ENCODE measurements at regions not wholly inside any gene's neighbourhood (a gene's known extent, or its start where the extent isn't known, plus 50 kb on each side); places are given as distances from the start of the nearest gene placed in this dataset.

GRCh38 chr11:122423886-122424285, 231.6 kb upstream of the UBASH3B start:
- CTCF ChIA-PET = no interaction called here
- H3K4me1 ChIP-seq (ENCODE audit: control insufficient read depth in 1 of 2, insufficient read depth in 2 of 2, low read length in 2 of 2) = no peaks in the 10 kb centered on the region
- no peak overlapping the region for H2AFZ ChIP-seq (ENCODE audit: low read depth, low read length, poor library complexity, severe bottlenecking)
- intact Hi-C loops (cut with micrococcal nuclease) = no loop called here
- H3K79me2 ChIP-seq (ENCODE audit: insufficient read depth, low read length) = no peaks in the 10 kb centered on the region
- no peak overlapping the region for H3K27ac ChIP-seq (ENCODE audit: low read depth, low read length)
- H3K9me3 ChIP-seq (ENCODE audit: control insufficient read depth in 1 of 2, insufficient read depth in 1 of 2, low read depth in 1 of 2, low read length in 2 of 2) = no peaks in the 10 kb centered on the region
- POLR2A ChIA-PET = no interaction called here
- no peak overlapping the region for H3K4me3 ChIP-seq (replicated peaks in 1 of 2; ENCODE audit: low read depth in 1 of 2, low read length in 2 of 2)
- no peak overlapping the region for H3K9ac ChIP-seq (ENCODE audit: low read length)
- H3K36me3 ChIP-seq (ENCODE audit: control insufficient read depth in 1 of 2, insufficient read depth in 2 of 2, low read length in 2 of 2) = no peaks in the 10 kb centered on the region
- no peaks in the 10 kb centered on the region for H4K20me1 ChIP-seq (ENCODE audit: insufficient read depth)
- H3K4me2 ChIP-seq (ENCODE audit: low read length) = no peak overlapping the region
- no TSS peak for BruUV-seq (replicated peaks)
- H3K9me2 ChIP-seq (ENCODE audit: insufficient read depth) = no peaks in the 10 kb centered on the region
- RAD21 ChIA-PET (ENCODE audit: low non-redundant PET in 1 of 2, low total read pairs in 2 of 2, uncharacterized antibody in 2 of 2, unreplicated experiment in 2 of 2) = no interaction called here
- no peak for TF ChIP-seq CBX3 (IDR thresholded peaks at IDR 0.05; ENCODE audit: low read depth)
- TF ChIP-seq SRF (IDR thresholded peaks at IDR 0.05; ENCODE audit: low read depth) = no peak
- no peak for TF ChIP-seq YY1 (IDR thresholded peaks at IDR 0.05; ENCODE audit: extremely low read depth, insufficient replicate concordance, low read depth, low read length)
- no peak for TF ChIP-seq CEBPB (IDR thresholded peaks at IDR 0.05; ENCODE audit: low read depth)
- TF ChIP-seq RAD21 (IDR thresholded peaks at IDR 0.05; ENCODE audit: low read depth) = no peak
- no peak for TF ChIP-seq SIN3A (IDR thresholded peaks at IDR 0.05; ENCODE audit: low read depth)
- TF ChIP-seq MAX (IDR thresholded peaks at IDR 0.05) = no peak
- no peak for TF ChIP-seq ATF3 (IDR thresholded peaks at IDR 0.05)
- no peak for TF ChIP-seq TCF7L2 (IDR thresholded peaks at IDR 0.05; ENCODE audit: borderline replicate concordance, extremely low read depth, insufficient read depth, insufficient read length)
- TF ChIP-seq ZFX (IDR thresholded peaks at IDR 0.05) = no peak
- no peak for TF ChIP-seq POLR2AphosphoS5 (IDR thresholded peaks at IDR 0.05; ENCODE audit: low read depth, low read length)
- no peak for TF ChIP-seq EZH2phosphoT487 (IDR thresholded peaks at IDR 0.05; ENCODE audit: borderline replicate concordance)
- no peak for TF ChIP-seq ZBTB33 (IDR thresholded peaks at IDR 0.05; ENCODE audit: extremely low read depth, insufficient replicate concordance, low read length)
- no peak for TF ChIP-seq FOSL1 (IDR thresholded peaks at IDR 0.05; ENCODE audit: low read depth)
- TF ChIP-seq POLR2A (IDR thresholded peaks at IDR 0.05; ENCODE audit: borderline replicate concordance, extremely low read depth, insufficient read depth, insufficient read length) = no peak
- TF ChIP-seq CTCF (IDR thresholded peaks at IDR 0.05 in 2 of 3, conservative IDR thresholded peaks at IDR 0.05 in 1 of 3; ENCODE audit: borderline replicate concordance in 1 of 3, insufficient read depth in 1 of 3, low read depth in 2 of 3, low read length in 2 of 3) = no peak
- no peak for TF ChIP-seq JUND (IDR thresholded peaks at IDR 0.05)
- DNase-seq (ENCODE audit: low read depth, low spot score) (no peak), ATAC-seq (no peak)
- H3K27me3 ChIP-seq (ENCODE audit: insufficient read depth, low read length) = no peaks in the 10 kb centered on the region

Measured in HCT116 (cell line).